Testis (tissue), 2 donors: ENCODE measurements at regions not wholly inside any gene's neighbourhood (a gene's known extent, or its start where the extent isn't known, plus 50 kb on each side); places are given as distances from the start of the nearest gene placed in this dataset.

Experiments
- DNase-seq: peaks from one replicate; pipeline ENCODE4 v3.0.0-alpha.2; 2019
- H3K27ac ChIP-seq, 2 donors: fragments of 200-600 bp; sonication (generic); one replicate each; pipeline ENCODE4 v1.5.1; 2019
- H3K27me3 ChIP-seq: fragments of 200-600 bp; sonication (generic); one replicate; pipeline ENCODE4 v1.5.1; 2019
- H3K36me3 ChIP-seq: fragments of 200-600 bp; sonication (generic); one replicate; pipeline ENCODE4 v1.5.1; 2017; ENCODE audit warnings: low read depth; ENCODE audit errors: missing control alignments
- H3K4me1 ChIP-seq: fragments of 200-600 bp; sonication (generic); one replicate; pipeline ENCODE4 v1.5.1; 2019
- H3K4me3 ChIP-seq, 2 donors: fragments of 200-600 bp; sonication (generic); one replicate each; pipeline ENCODE4 v1.5.1; 2017 to 2019
- H3K9me3 ChIP-seq: fragments of 200-600 bp; sonication (generic); one replicate; pipeline ENCODE4 v1.5.1; 2017
- CTCF ChIP-seq, 3 experiments: fragments of 450-650 bp in 2 of 3; fragments of 200-600 bp in 1 of 3; sonication (generic) in 1 of 3; IDR thresholded peaks; one replicate each; pipeline ENCODE4 v1.5.1; 2016 to 2019; ENCODE audit warnings: antibody characterized with exemption in 3 of 3, mild to moderate bottlenecking in 2 of 3, moderate library complexity in 1 of 3
- POLR2A ChIP-seq: fragments of 450-650 bp; IDR thresholded peaks from one replicate; pipeline ENCODE4 v1.6.1; 2017; ENCODE audit warnings: antibody characterized with exemption, mild to moderate bottlenecking, moderate library complexity
- WGBS, 2 donors: methylation state at CpG; one replicate each; pipeline ENCODE4 v1.1.5; 2018; 5-methylcytosine and 5-hydroxymethylcytosine counted together
- intact Hi-C: fragments of 100-400 bp; cut with DNase I; formaldehyde crosslinking; loops from one replicate; pipeline ENCODE4 v1.15.1; 2023; ENCODE audit warnings: low total_unique reads

GRCh38 chr14:85798856-85799255 lies 268.9 kb downstream of the FLRT2 start:
- intact Hi-C loops = no loop called here
- Histone ChIP-seq H3K27ac (no peak overlapping the region), H3K9me3 (no peaks in the 10 kb centered on the region), H3K36me3 (no peaks in the 10 kb centered on the region), H3K4me3 (no peak overlapping the region), H3K27me3 (no peaks in the 10 kb centered on the region), H3K4me1 (no peaks in the 10 kb centered on the region)
- TF ChIP-seq POLR2A (no peak), CTCF (IDR thresholded peaks at IDR 0.05) (no peak)
- no peak for DNase-seq
- 84 to 97% methylated on average over 5 of the region's 5 CpGs for WGBS, 2 donors

DNA sequence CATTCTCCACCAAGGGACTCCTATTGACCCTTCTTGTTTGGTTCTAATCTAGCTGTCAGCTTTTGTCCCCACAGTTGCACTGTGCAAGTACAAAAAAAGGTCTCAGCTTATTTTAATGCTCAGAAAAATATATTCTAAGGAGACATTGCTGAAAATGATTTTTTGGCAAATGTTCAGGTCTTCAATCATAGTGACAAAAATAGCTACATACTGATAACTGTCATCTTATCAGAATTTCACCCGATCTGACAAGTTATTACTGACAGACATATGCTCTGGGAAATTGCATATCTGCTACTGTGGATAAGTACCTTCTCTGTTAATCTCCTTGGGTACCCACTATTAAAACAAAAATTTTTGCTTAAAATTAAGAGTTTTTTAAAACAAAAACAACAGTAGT lies 263.6 kb downstream of the FLRT2 start:
- Histone ChIP-seq H3K4me1 (no peaks in the 10 kb centered on the region), H3K27me3 (no peaks in the 10 kb centered on the region), H3K27ac (no peak overlapping the region), H3K36me3 (no peaks in the 10 kb centered on the region), H3K4me3 (no peak overlapping the region), H3K9me3 (no peaks in the 10 kb centered on the region)
- TF ChIP-seq CTCF (IDR thresholded peaks at IDR 0.05) (no peak), POLR2A (no peak)
- DNase-seq = no peak
- WGBS, 2 donors = 65 to 89% methylated on average over 1 of the region's 1 CpG
- intact Hi-C loops = no loop called here

DNA sequence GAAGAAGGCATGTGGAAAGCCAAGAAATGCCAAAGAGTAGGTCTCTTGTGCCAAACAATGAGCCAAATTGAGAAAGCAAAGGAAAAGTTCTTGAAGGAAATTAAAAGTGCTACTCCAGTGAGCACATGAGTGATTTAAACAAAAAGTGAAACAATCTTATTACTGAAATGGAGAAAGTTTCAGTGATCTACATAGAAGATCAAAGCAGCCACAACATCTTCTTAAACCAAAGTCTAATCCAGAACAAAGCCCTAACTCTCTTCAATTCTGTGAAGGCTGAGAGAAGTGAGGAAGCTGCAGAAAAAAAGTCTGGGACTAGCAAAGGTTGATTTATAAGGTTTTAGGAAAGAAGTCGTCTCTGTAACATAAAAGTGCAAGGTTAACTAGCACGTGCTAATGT lies 259.6 kb downstream of the FLRT2 start:
- H3K4me3 ChIP-seq = no peak overlapping the region
- H3K36me3 ChIP-seq = no peaks in the 10 kb centered on the region
- 65 to 66% methylated on average over 2 of the region's 2 CpGs for WGBS, 2 donors
- TF ChIP-seq POLR2A = no peak
- no peak for TF ChIP-seq CTCF (IDR thresholded peaks at IDR 0.05)
- no peak for DNase-seq
- no peaks in the 10 kb centered on the region for H3K4me1 ChIP-seq
- no peak overlapping the region for H3K27ac ChIP-seq
- intact Hi-C loops = no loop called here
- no peaks in the 10 kb centered on the region for H3K9me3 ChIP-seq
- no peaks in the 10 kb centered on the region for H3K27me3 ChIP-seq

DNA sequence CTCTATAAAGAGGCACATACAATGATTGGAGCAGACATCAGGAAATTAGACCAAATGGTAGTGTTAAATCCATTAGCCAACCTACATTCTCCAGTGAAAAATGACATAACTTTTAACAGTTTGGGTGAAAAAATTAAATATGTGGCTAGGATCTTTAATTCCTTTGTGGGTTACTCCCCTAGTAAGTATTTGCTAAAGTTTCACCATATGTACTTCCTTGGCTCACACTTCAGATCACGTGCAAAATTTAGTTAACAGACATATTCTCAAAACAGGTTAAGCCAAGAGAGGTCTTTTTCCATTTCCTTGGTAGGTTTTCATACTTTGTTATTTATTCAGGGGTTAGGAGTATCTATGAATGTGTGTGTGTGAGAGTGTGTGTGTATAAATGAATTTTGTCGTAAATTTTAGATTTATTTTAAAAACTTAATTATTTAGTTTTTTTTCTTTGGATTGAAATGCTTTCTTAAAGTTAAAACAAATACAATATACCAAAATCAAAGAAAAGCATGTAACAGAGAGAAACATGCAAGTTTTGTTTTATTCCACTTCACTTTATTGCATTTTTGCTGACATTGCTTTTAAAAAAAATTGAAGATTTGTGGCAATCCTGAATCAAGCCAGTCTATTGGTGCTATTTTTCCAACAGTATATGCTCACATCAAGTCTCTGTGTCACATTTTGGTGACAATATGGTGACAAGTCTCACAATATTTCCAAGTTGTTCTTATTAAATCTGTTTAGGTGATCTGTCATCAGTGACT lies 258.7 kb downstream of the FLRT2 start:
- no peaks in the 10 kb centered on the region for H3K27me3 ChIP-seq
- H3K9me3 ChIP-seq = no peaks in the 10 kb centered on the region
- no peaks in the 10 kb centered on the region for H3K36me3 ChIP-seq
- TF ChIP-seq CTCF (IDR thresholded peaks at IDR 0.05) = no peak
- no peak for TF ChIP-seq POLR2A
- no peak overlapping the region for H3K27ac ChIP-seq
- no peaks in the 10 kb centered on the region for H3K4me1 ChIP-seq
- intact Hi-C loops = no loop called here
- no peak overlapping the region for H3K4me3 ChIP-seq
- WGBS, 2 donors = 87 to 90% methylated on average over 2 of the region's 2 CpGs
- DNase-seq = no peak

DNA sequence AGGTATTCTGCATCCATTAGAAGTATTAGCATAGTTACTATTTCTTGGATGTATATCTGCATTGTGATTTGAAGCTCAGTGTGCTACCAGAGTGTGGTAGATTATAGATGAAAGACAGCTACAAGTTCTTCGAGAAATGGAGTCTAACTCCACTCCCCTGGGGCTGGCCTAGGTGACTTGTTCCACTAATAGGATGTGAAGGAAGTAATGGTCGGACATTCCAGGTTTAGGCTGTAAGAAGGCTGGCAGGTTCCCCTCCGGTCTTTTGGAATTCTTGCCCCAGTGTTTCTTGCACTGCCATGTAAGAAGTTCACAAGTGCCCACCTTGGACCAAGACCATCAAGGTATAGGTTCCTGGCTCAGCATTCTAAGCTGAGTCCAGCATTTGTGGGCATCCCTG lies 236.4 kb downstream of the FLRT2 start:
- H3K9me3 ChIP-seq = no peaks in the 10 kb centered on the region
- H3K27me3 ChIP-seq = no peaks in the 10 kb centered on the region
- TF ChIP-seq POLR2A (no peak), CTCF (IDR thresholded peaks at IDR 0.05) (no peak)
- H3K4me1 ChIP-seq = no peaks in the 10 kb centered on the region
- intact Hi-C loops = no loop called here
- no peak for DNase-seq
- no peak overlapping the region for H3K27ac ChIP-seq
- no peak overlapping the region for H3K4me3 ChIP-seq
- no peaks in the 10 kb centered on the region for H3K36me3 ChIP-seq
- WGBS, 2 donors = 85 to 96% methylated on average over 3 of the region's 3 CpGs
